Spleen (tissue), 11 donors: ENCODE measurements at regions not wholly inside any gene's neighbourhood (a gene's known extent, or its start where the extent isn't known, plus 50 kb on each side); places are given as distances from the start of the nearest gene placed in this dataset.

Experiments used
- DNase-seq: peaks from one replicate; pipeline ENCODE4 v3.0.0-alpha.2; 2020
- H3K27ac ChIP-seq, 8 donors: fragments of 200-600 bp; sonication (generic) in 7 of 8; 1 replicate in 4 of 8; 2 replicates in 4 of 8; pipeline versions ENCODE4 v1.5.0 to v1.8.0; 2016 to 2021; ENCODE audit warnings: inconsistent platforms in 4 of 8, mild to moderate bottlenecking in 4 of 8, moderate library complexity in 1 of 8
- H3K27me3 ChIP-seq, 7 donors: fragments of 200-600 bp; sonication (generic) in 6 of 7; replicated peaks in 1 of 7; 1 replicate in 4 of 7; 2 replicates in 3 of 7; pipeline versions ENCODE4 v1.5.0 to v1.8.0; 2016 to 2021; ENCODE audit warnings: inconsistent platforms in 3 of 7, mild to moderate bottlenecking in 1 of 7
- H3K36me3 ChIP-seq, 6 donors: fragments of 200-600 bp; sonication (generic) in 5 of 6; 1 replicate in 4 of 6; 2 replicates in 2 of 6; pipeline versions ENCODE4 v1.5.0 to v1.8.0; 2016 to 2021; ENCODE audit warnings: inconsistent platforms in 2 of 6
- H3K4me1 ChIP-seq, 6 donors: fragments of 200-600 bp; sonication (generic) in 5 of 6; 1 replicate in 3 of 6; 2 replicates in 3 of 6; pipeline versions ENCODE4 v1.5.0 to v1.8.0; 2016 to 2021; ENCODE audit warnings: inconsistent platforms in 3 of 6
- H3K4me3 ChIP-seq, 8 donors: fragments of 200-600 bp; sonication (generic) in 7 of 8; 1 replicate in 4 of 8; 2 replicates in 4 of 8; pipeline versions ENCODE4 v1.5.0 to v1.8.0; 2016 to 2021; ENCODE audit warnings: inconsistent platforms in 4 of 8, mild to moderate bottlenecking in 4 of 8, moderate library complexity in 2 of 8
- H3K9me3 ChIP-seq, 8 donors: fragments of 200-600 bp; sonication (generic) in 7 of 8; 1 replicate in 4 of 8; 2 replicates in 4 of 8; pipeline versions ENCODE4 v1.5.0 to v1.8.0; 2016 to 2021; ENCODE audit warnings: inconsistent platforms in 4 of 8
- CTCF ChIP-seq, 11 experiments: fragments of 200-600 bp in 7 of 11; fragments of 450-650 bp in 4 of 11; sonication (generic) in 4 of 11; IDR thresholded peaks in 8 of 11; conservative IDR thresholded peaks in 3 of 11; 1 replicate in 7 of 11; 2 replicates in 4 of 11; pipeline versions ENCODE4 v1.4.0 to v1.8.0; 2016 to 2021; ENCODE audit warnings: antibody characterized with exemption in 11 of 11, inconsistent platforms in 4 of 11, mild to moderate bottlenecking in 1 of 11
- POLR2A ChIP-seq, 3 donors: fragments of 450-650 bp; IDR thresholded peaks; one replicate each; pipeline ENCODE4 v1.5.1; 2017; ENCODE audit warnings: antibody characterized with exemption in 3 of 3, mild to moderate bottlenecking in 1 of 3
- POLR2AphosphoS5 ChIP-seq, 3 donors: sonication (generic); formaldehyde crosslinking; IDR thresholded peaks; one replicate each; pipeline ENCODE4 v1.5.1; 2017; ENCODE audit warnings: antibody characterized with exemption in 3 of 3
- WGBS, 5 donors: extraction: QIAGEN DNeasy Blood & Tissue Kit in 3 of 5; methylation state at CpG; one replicate each; pipeline versions ENCODE4 v1.1.5 to v1.1.7; 2013 to 2018; 5-methylcytosine and 5-hydroxymethylcytosine counted together
- intact Hi-C: fragments of 100-400 bp; cut with DNase I; formaldehyde crosslinking; loops from one replicate; pipeline ENCODE4 v1.15.0; 2023; ENCODE audit warnings: low total_unique reads
- donor health status: healthy with polysubstance abuse.
- donor health status: DM: no; HTN: no; CAD: no; lungs with moderate emphysema.
- donor health status: DM: no; HTN: no; CAD: no.
- donor health status: Bipolar disorder and iron deficiency.
- donor health status: healthy.
- donor health status: DM: no; HTN: no; CAD: no.
- donor health status: DM: yes; HTN: yes; CAD: no.

GRCh38 chr22:23512721-23513120, 67.4 kb downstream of the IGLL1 start:
- no peaks in the 10 kb centered on the region for H3K4me1 ChIP-seq
- no peak overlapping the region for H3K27ac ChIP-seq
- WGBS, 5 donors, result 78 to 89% (median 82%) methylated on average over 3 to 5 of the region's 5 CpGs
- H3K9me3 ChIP-seq, result no peaks in the 10 kb centered on the region
- no peak overlapping the region for H3K4me3 ChIP-seq
- no peaks in the 10 kb centered on the region for H3K36me3 ChIP-seq
- DNase-seq, result no peak
- peaks cover 0 to 5% (median 0%) of the 10 kb centered on the region in 7 donors for H3K27me3 ChIP-seq
- intact Hi-C loops, result no loop called here
- no peak for TF ChIP-seq POLR2AphosphoS5 (IDR thresholded peaks at IDR 0.05)
- no peak for TF ChIP-seq POLR2A (IDR thresholded peaks at IDR 0.05)
- no peak for TF ChIP-seq CTCF (IDR thresholded peaks at IDR 0.05 in 8 of 11, conservative IDR thresholded peaks at IDR 0.05 in 3 of 11)

- TF ChIP-seq CTCF (IDR thresholded peaks at IDR 0.05 in 8 of 11, conservative IDR thresholded peaks at IDR 0.05 in 3 of 11) (no peak), POLR2A (IDR thresholded peaks at IDR 0.05) (no peak), POLR2AphosphoS5 (IDR thresholded peaks at IDR 0.05) (no peak)
- WGBS, 5 donors, result 71 to 93% (median 79%) methylated on average over 5 of the region's 5 CpGs
Observed at GRCh38 chr22:23512348-23512705, 67.8 kb downstream of the IGLL1 start.

GRCh38 chr22:23511627-23512347, 68.3 kb downstream of the IGLL1 start:
- Histone ChIP-seq H3K9me3 (no peaks in the 10 kb centered on the region), H3K36me3 (no peaks in the 10 kb centered on the region), H3K27me3 (peaks cover 0 to 5% (median 0%) of the 10 kb centered on the region in 7 donors), H3K27ac (no peak overlapping the region), H3K4me1 (no peaks in the 10 kb centered on the region), H3K4me3 (no peak overlapping the region)
- 60 to 77% (median 64%) methylated on average over 17 to 19 of the region's 19 CpGs for WGBS, 5 donors
- no peak for DNase-seq
- TF ChIP-seq POLR2AphosphoS5 (IDR thresholded peaks at IDR 0.05), result no peak
- TF ChIP-seq POLR2A (IDR thresholded peaks at IDR 0.05), result no peak
- no peak for TF ChIP-seq CTCF (IDR thresholded peaks at IDR 0.05 in 8 of 11, conservative IDR thresholded peaks at IDR 0.05 in 3 of 11)
- intact Hi-C loops, result no loop called here

More at GRCh38 chr22:23512348-23512705, 67.8 kb downstream of the IGLL1 start:
- Histone ChIP-seq H3K36me3 (no peaks in the 10 kb centered on the region), H3K4me3 (no peak overlapping the region), H3K4me1 (no peaks in the 10 kb centered on the region), H3K27me3 (peaks cover 0 to 5% (median 0%) of the 10 kb centered on the region in 7 donors), H3K9me3 (no peaks in the 10 kb centered on the region), H3K27ac (no peak overlapping the region)
- intact Hi-C loops, result no loop called here
- no peak for DNase-seq

GRCh38 chr22:23509571-23510302, 70.4 kb downstream of the IGLL1 start:
- WGBS, 5 donors, result 73 to 90% (median 84%) methylated on average over 8 to 11 of the region's 11 CpGs
- intact Hi-C loops, result no loop called here
- Histone ChIP-seq H3K27ac (no peak overlapping the region), H3K36me3 (no peaks in the 10 kb centered on the region), H3K27me3 (peaks cover 0 to 5% (median 0%) of the 10 kb centered on the region in 7 donors), H3K4me1 (peaks cover 0 to 4% (median under 1%) of the 10 kb centered on the region in 6 donors), H3K4me3 (no peak overlapping the region), H3K9me3 (no peaks in the 10 kb centered on the region)
- DNase-seq, result peak; percentile 25
- no peak for TF ChIP-seq POLR2AphosphoS5 (IDR thresholded peaks at IDR 0.05)
- no peak for TF ChIP-seq CTCF (IDR thresholded peaks at IDR 0.05 in 8 of 11, conservative IDR thresholded peaks at IDR 0.05 in 3 of 11)
- no peak for TF ChIP-seq POLR2A (IDR thresholded peaks at IDR 0.05)
